Epidermal melanocyte (primary cell): ENCODE measurements at regions not wholly inside any gene's neighbourhood (a gene's known extent, or its start where the extent isn't known, plus 50 kb on each side); places are given as distances from the start of the nearest gene placed in this dataset.
"Not testable (repeated sequence)": the region's sequence is repeated elsewhere in the genome, so short reads cannot be mapped to it uniquely, and the experiment has no call there.

Experiments
- DNase-seq: peaks from one replicate; pipeline ENCODE4 v3.0.0; 2011; ENCODE audit warnings: low spot score; ENCODE audit not compliant: insufficient read length

- no peak for DNase-seq
These were observed 200.9 kb upstream of the SLIT2 start for GRCh38 chr4:20050768-20051167.

GRCh38 chr4:20049889-20050288, 201.8 kb upstream of the SLIT2 start:
- no peak for DNase-seq

DNA sequence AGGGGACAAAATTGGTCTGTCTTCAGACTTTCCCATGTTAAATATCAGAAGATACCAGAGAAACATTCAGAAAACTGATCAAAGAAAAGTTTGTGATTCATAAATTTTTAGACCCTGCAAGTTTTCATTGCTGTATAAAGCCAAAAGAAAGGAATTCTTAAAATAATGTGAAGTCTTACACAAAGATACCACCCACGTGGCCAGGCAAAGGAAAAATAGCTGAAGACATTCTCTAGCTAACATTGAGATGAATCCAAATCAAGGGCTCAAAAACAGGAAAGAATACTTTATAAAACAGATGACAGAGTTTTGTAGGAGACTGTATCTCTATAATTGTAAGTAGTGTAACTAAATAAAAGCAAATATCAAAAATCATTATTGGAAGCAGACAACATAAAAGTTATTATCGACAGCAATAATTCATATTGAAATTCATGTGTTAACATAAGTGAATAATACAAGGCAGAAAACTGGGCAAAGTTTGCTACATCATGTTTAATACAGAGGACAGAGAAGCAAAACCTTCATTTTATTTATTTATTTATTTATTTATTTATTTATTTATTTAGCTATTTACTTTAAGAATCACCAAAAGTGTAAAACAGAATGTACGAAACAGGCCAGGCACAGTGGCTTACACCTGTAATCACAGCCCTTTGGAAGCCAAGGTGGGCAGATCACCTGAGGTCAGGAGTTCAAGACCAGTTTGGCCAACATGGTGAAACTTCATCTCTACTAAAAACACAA, 204.6 kb upstream of the SLIT2 start:
- no peak for DNase-seq

DNA sequence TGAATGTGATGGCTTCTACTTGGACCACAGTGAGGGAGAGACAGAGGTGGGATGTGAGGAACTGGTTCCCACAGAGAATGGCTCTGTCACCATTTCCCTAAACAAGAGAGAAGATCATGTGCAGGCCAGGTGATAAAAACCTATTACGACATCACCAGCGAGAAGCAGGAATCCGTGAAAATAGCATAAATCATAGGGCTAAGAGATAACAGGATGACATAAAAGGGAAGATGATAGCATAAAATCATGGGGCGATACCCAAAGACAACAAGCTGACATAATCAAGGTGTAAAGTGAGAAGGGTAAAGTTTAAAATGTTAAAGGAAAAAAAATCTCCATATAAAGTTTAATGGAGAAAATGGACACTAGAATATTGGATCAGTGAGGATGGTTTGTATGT, 205.5 kb upstream of the SLIT2 start:
- no peak for DNase-seq

GRCh38 chr4:20044966-20045365, 206.7 kb upstream of the SLIT2 start:
- DNase-seq: peak; percentile 20

GRCh38 chr4:20044502-20044911, 207.2 kb upstream of the SLIT2 start:
- DNase-seq: peak; percentile 44

GRCh38 chr4:20043991-20044390, 207.7 kb upstream of the SLIT2 start:
- DNase-seq: no peak

- no peak for DNase-seq
These were observed 208.9 kb upstream of the SLIT2 start for GRCh38 chr4:20042769-20043168.

DNA sequence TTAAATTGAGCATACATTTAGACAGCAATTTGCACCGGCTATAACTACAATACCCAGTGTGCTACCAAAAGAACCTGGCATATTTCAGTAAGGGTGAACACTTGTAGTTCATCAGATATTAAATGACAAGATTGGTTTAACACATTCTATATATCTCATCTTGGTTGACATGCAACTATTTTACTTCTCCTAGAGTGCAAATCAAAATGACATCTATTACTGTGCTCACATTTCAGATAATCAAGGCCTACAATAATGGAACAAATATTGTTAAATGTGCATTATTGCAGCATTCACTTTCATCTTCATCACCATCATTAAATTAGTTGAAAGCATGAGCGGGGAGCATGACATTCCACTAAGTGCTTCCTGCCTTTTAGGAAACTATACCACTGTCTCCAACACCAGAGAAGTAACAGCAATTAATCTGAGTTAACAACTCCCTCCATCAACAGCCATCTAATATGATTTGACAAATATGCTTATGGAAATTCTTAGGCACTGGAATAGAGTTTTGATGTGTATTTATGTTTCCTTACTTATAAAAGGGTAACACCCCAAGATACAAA, 209.8 kb upstream of the SLIT2 start:
- no peak for DNase-seq

GRCh38 chr4:20037745-20038144, 214.0 kb upstream of the SLIT2 start:
- no peak for DNase-seq

DNA sequence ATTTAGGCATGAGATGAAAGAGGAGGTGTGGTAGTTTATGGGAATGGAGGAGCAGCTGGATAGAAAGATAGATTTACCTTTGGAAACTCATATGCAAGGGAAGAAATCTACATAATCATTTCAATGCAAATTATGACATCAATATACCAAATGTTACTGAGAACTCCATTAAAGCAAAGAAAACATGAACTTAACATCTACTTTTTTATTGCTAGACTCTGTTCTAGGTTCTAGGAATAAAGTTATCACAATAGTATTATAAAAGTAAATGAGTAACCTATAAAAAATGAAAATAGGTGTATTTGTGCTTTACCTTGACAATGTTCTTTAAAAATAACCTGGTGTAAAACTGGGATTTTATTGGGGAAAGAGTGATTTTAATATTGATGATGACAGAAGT, 221.6 kb upstream of the SLIT2 start:
- no peak for DNase-seq

DNA sequence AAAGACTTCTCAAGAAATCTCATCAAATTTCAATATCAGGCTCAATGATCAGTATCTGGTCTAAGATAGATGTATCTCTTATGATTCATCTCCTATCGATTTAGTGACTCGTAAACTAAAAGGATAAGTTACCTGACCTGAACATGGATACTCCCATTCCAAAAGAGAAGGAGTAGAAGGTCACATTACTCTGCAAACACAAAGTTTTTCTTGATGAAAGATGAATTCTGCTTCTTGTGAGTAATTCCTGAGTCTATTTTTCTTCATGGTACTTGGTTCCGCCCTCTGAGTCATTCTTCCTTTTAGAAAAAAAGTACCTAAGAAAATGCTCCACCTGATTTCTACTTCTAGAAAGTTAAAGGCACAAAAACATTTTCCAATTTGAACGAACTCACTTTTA, 223.1 kb upstream of the SLIT2 start:
- no peak for DNase-seq

GRCh38 chr4:20026456-20026855, 225.2 kb upstream of the SLIT2 start:
- DNase-seq: peak; percentile 19

DNA sequence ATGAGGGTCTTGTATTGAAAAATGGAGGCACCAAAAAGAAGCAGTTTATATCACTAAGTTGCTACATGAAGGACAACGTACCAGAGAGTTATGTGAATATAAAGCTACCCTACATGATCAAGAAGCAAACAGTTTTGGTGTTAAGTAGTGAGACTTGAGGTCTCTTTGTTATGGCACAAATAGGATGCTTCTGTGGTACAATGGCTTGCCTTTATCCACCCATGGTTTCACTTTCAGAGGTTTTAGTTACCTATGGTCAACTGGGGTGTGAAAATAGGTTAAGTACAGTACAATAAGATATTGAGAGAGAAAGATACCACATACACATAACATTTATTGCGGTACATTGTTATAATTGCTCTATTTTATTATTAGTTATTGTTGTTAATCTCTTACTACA, 229.2 kb upstream of the SLIT2 start:
- no peak for DNase-seq

DNA sequence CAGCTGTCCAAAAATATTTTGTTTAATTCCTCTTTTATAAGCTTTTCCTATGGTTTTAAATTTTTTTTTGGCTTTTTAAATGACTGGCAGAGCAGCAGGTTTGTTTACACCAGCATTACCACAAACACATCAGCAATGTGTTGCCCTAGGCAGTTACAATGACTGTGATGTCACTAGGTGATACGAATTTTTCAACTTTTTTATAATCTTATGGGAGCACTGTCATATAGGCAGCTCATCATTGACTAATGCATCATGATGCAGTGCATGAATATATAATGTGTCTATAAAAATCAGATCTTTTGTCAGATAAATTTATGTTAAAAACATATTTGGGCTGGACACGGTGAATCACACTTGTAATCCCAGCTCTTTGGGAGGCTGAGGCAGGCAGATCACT, 231.6 kb upstream of the SLIT2 start:
- no peak for DNase-seq

DNA sequence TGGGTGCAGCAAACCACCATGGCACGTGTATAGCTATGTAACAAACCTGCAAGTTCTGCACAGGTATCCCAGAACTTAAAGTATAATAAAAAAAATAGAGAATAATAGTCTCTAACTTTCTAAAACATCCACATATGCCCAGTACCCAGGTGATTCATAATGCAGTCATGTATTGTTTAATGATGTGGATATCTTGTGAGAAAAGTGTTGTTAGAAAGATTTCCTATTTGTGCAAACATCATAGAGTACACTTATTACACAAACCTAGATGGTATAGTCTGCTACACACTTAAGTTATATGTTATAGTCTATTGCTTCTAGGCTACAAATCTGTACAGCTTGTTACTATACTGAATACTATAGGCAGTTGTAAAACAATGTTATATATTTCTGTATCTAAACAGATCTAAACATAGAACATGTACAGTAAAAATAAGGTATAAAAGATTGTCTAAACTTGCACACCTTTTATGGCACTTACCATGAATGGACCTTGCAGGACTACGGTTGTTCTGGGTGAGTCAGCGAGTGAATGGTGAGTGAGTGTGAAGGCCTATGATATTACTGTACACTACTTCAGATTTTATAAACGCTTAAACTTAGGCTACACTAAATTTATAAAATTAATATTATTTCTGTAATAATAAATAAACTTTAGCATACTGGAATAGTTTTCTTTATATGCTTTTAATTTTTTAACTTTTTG, 232.2 kb upstream of the SLIT2 start:
- DNase-seq: no peak

GRCh38 chr4:20017777-20018115, 234.0 kb upstream of the SLIT2 start:
- DNase-seq: no peak

- no peak for DNase-seq
These were observed 234.5 kb upstream of the SLIT2 start for GRCh38 chr4:20017070-20017776.

GRCh38 chr4:20015636-20016224, 236.0 kb upstream of the SLIT2 start:
- DNase-seq: no peak

DNA sequence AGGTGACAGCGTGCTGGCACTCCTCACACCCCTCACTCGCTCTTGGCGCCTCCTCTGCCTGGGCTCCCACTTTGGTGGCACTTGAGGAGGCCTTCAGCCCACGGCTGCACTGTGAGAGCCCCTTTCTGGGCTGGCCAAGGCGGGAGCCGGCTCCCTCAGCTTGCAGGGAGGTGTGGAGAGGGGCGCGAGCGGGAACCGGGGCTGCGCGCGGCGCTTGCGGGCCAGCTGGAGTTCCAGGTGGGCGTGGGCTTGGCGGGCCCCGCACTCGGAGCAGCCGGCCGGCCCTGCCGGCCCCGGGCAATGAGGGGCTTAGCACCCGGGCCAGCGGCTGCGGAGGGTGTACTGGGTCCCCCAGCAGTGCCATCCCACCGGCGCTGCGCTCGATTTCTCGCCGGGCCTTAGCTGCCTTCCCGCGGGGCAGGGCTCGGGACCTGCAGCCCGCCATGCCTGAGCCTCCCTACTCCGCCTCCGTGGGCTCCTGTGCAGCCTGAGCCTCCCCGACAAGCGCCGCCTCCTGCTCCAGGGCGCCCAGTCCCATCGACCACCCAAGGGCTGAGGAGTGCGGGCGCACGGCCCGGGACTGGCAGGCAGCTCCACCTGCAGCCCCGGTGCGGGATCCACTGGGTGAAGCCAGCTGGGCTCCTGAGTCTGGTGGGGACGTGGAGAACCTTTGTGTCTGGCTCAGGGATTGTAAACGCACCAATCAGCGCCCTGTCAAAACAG, 247.7 kb upstream of the SLIT2 start:
- not testable (repeated sequence) for DNase-seq

DNA sequence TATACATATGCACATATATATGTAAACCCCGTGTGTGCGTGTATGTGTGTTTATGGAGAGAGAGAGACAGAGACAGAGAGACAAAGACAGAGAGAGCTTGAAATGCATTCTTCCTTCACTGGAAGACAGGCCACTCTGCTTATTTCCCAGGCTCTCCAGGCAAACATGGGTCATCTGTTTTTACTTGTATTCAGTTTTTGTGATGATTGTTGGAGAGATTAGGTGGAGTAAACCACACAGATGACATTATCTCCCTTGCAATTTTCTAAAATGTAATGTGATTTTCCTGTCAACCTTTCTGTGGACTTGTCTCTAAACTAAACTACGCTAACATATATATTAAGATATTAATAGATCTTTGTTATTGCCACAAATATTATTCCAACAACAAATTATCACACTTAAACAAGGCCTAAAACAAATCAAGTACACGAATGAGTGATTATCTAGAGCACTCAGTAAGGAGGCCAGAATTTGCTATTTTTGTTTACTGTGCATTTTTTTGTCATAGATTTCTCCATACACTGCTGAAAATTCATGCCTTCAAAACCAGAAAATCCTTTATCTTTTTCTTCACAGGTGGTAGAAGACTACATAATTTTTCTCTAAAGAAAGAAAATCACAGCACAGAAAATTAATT, 251.8 kb upstream of the SLIT2 start:
- DNase-seq: no peak
